GM12873 (cell line): ENCODE measurements at regions not wholly inside any gene's neighbourhood (a gene's known extent, or its start where the extent isn't known, plus 50 kb on each side); places are given as distances from the start of the nearest gene placed in this dataset.

Experiments
- TF ChIP-seq, protein P1 (sequence below): IDR thresholded peaks from 2 replicates; pipeline ENCODE4 v1.5.1; 2012; ENCODE audit warnings: low read depth, mild to moderate bottlenecking, moderate library complexity, low read length, control low read depth; ENCODE audit not compliant: insufficient read depth; ENCODE audit errors: missing control alignments

DNA sequence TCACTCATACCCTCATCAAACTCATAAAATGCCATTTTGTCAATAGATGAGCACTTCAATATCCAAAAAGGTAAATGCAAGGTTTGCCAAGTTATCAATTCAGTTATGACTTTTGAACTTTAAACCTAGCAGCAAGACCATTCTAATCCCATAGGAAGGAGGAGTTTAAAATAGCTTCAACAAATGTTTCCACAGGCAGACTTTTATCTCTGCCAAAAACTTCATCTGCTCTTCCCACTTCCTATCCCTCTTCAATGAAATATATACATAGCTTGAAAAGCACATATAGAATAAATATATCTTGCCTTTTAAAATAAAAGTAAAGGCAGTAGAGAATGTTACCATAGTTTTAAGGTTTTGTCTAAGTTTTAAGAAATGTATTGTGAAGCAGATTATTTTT lies 1749.1 kb upstream of the SEL1L start:
- TF ChIP-seq, protein P1, sequence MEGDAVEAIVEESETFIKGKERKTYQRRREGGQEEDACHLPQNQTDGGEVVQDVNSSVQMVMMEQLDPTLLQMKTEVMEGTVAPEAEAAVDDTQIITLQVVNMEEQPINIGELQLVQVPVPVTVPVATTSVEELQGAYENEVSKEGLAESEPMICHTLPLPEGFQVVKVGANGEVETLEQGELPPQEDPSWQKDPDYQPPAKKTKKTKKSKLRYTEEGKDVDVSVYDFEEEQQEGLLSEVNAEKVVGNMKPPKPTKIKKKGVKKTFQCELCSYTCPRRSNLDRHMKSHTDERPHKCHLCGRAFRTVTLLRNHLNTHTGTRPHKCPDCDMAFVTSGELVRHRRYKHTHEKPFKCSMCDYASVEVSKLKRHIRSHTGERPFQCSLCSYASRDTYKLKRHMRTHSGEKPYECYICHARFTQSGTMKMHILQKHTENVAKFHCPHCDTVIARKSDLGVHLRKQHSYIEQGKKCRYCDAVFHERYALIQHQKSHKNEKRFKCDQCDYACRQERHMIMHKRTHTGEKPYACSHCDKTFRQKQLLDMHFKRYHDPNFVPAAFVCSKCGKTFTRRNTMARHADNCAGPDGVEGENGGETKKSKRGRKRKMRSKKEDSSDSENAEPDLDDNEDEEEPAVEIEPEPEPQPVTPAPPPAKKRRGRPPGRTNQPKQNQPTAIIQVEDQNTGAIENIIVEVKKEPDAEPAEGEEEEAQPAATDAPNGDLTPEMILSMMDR, result no peak

DNA sequence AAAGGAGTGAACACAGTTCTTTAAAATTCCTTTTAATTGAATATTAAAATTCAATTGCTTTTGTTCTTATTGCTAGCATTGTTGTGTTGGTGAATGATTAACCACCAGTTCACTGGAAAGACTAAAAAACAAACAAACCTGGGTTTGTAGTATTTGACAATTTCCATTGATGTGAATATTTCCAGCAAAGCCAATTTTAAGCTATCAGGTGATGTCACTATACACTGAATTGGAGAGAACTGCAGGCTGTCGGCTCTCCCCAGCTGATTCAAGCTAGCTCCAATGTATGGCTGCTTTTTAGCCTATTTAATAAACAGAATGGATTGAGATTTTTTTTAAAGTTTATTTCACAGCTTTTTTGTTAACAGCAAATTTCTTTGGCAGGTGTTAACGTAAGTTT lies 1753.6 kb upstream of the SEL1L start:
- TF ChIP-seq, protein P1, result no peak

- TF ChIP-seq, protein P1, result no peak
These were observed 1755.7 kb upstream of the SEL1L start for GRCh38 chr14:83289390-83289789.

DNA sequence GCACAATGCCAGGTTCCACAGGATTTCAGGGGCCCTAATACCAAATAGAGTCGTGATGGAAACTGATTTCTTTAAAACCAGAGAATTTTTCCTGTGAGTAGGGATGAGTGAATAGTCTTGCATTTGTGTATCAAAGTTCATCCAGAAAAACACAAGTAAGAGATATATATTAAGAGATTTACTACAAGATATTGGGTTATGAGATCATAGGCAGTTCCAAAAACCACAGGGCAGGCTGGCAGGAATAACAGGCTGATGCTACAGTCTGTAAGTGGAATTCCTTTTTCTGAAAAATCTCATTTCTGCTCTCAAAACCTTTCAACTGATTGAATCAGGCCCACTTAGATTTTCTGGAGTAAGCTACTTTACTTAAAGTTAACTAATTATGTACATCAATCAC lies 1756.2 kb upstream of the SEL1L start:
- TF ChIP-seq, protein P1, result no peak

GRCh38 chr14:83290447-83290846 lies 1756.8 kb upstream of the SEL1L start:
- TF ChIP-seq, protein P1, result no peak

DNA sequence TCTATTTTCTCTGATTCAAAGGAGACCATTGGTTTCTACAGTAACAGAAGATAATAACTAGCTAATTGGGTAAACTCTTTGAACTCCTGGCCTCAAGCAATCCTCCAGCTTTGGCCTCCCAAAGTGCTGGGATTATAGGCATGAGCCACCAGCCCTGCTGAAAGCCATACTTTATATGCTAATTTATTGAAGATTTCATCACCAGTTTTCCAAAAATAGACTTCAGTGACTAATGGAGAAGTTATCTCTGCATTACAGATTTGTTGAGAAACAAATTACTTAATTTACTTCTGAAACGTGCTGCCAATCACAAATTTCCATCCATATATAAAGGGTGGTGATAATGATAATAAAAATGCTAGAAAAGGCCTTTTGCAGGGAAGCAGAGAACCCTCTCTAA lies 1758.1 kb upstream of the SEL1L start:
- TF ChIP-seq, protein P1, result no peak

- TF ChIP-seq, protein P1, result no peak
These were observed 1761.3 kb upstream of the SEL1L start for GRCh38 chr14:83294941-83295340.
